HCT116 (cell line): ENCODE measurements at regions not wholly inside any gene's neighbourhood (a gene's known extent, or its start where the extent isn't known, plus 50 kb on each side); places are given as distances from the start of the nearest gene placed in this dataset.

ENCODE experiments used
- ATAC-seq: fragments of 200-7000 bp; cut with Tn5 transposase; 2 replicates; pipeline ENCODE4 v1.9.1; 2020; ENCODE audit warnings: mild to moderate bottlenecking, moderate library complexity
- BruUV-seq: library from RNA; stranded (reverse); fragments of 400-500 nt; replicated peaks from 2 replicates; lab custom pipeline; 2021; lab: Mats Ljungman, UMichigan
- CTCF ChIA-PET: fragments of 300-600 bp; sonication (Branson Sonifier 250); formaldehyde crosslinking; loops from one replicate; lab custom pipeline; 2021; ENCODE audit warnings: antibody characterized with exemption; lab: Charles Lee
- POLR2A ChIA-PET: fragments of 300-600, 350-600 bp; sonication (Branson Sonifier 250); formaldehyde crosslinking; loops from one replicate; lab custom pipeline; 2021; ENCODE audit warnings: antibody characterized with exemption; lab: Charles Lee
- RAD21 ChIA-PET, 2 experiments: fragments of 300-600 bp; sonication (Branson Sonifier 250); formaldehyde crosslinking; loops; one replicate each; lab custom pipeline; 2023; ENCODE audit warnings: low total read pairs in 2 of 2; ENCODE audit not compliant: uncharacterized antibody in 2 of 2, unreplicated experiment in 2 of 2, low non-redundant PET in 1 of 2; lab: Charles Lee
- DNase-seq: peaks from one replicate; pipeline ENCODE4 v3.0.0-alpha.2; 2010; ENCODE audit warnings: low read depth, low spot score
- H2AFZ ChIP-seq: fragments of 200-600 bp; shearing (Covaris generic), sonication (generic); 2 replicates; pipeline ENCODE4 v1.6.1; 2017; ENCODE audit warnings: low read depth, mixed run types, mixed read lengths, antibody characterized with exemption, low read length; ENCODE audit not compliant: poor library complexity, severe bottlenecking
- H3K27ac ChIP-seq: 2 replicates; pipeline ENCODE4 v1.5.1; 2012; ENCODE audit warnings: low read depth, low read length
- H3K27me3 ChIP-seq: fragments of 200-600 bp; sonication (generic); 2 replicates; pipeline ENCODE4 v1.6.1; 2016; ENCODE audit warnings: mixed run types, low read length, mixed read lengths; ENCODE audit not compliant: insufficient read depth
- H3K36me3 ChIP-seq, 2 experiments: fragments of 200-500 bp in 1 of 2; fragments of 200-600 bp in 1 of 2; sonication (Bioruptor generic) in 1 of 2; sonication (generic) in 1 of 2; 2 replicates each; pipeline versions ENCODE4 v1.5.1 to v1.6.1; 2014 to 2016; ENCODE audit warnings: low read length in 2 of 2, inconsistent platforms in 1 of 2, mixed read lengths in 1 of 2, mixed run types in 1 of 2; ENCODE audit not compliant: insufficient read depth in 2 of 2, control insufficient read depth in 1 of 2
- H3K4me1 ChIP-seq, 2 experiments: fragments of 200-600 bp in 1 of 2; sonication (generic) in 1 of 2; 2 replicates each; pipeline versions ENCODE4 v1.5.1 to v1.6.1; 2012 to 2017; ENCODE audit warnings: low read length in 2 of 2, inconsistent platforms in 1 of 2, mild to moderate bottlenecking in 1 of 2, mixed read lengths in 1 of 2, mixed run types in 1 of 2, moderate library complexity in 1 of 2; ENCODE audit not compliant: insufficient read depth in 2 of 2, control insufficient read depth in 1 of 2
- H3K4me2 ChIP-seq: fragments of 200-600 bp; sonication (generic); 2 replicates; pipeline ENCODE4 v1.6.1; 2017; ENCODE audit warnings: mixed run types, low read length, mixed read lengths
- H3K4me3 ChIP-seq, 2 experiments: fragments of 200-600 bp in 1 of 2; sonication (generic) in 1 of 2; replicated peaks in 1 of 2; 2 replicates each; pipeline ENCODE4 v1.5.1; 2011 to 2016; ENCODE audit warnings: low read length in 2 of 2, control low read depth in 1 of 2, low read depth in 1 of 2, mild to moderate bottlenecking in 1 of 2, mixed read lengths in 1 of 2, mixed run types in 1 of 2
- H3K79me2 ChIP-seq: fragments of 200-600 bp; sonication (generic); 2 replicates; pipeline ENCODE4 v1.6.1; 2017; ENCODE audit warnings: mild to moderate bottlenecking, mixed run types, low read length, moderate library complexity, mixed read lengths; ENCODE audit not compliant: insufficient read depth
- H3K9ac ChIP-seq: fragments of 200-600 bp; sonication (generic); 2 replicates; pipeline ENCODE4 v1.6.1; 2016; ENCODE audit warnings: low read length, mixed read lengths
- H3K9me2 ChIP-seq: fragments of 200-600 bp; sonication (generic), shearing (Covaris generic); 2 replicates; pipeline ENCODE4 v1.6.1; 2017; ENCODE audit warnings: mixed run types, mild to moderate bottlenecking, moderate library complexity; ENCODE audit not compliant: insufficient read depth
- H3K9me3 ChIP-seq, 2 experiments: fragments of 200-500 bp in 1 of 2; fragments of 200-600 bp in 1 of 2; sonication (Bioruptor generic) in 1 of 2; sonication (generic) in 1 of 2; 2 replicates each; pipeline ENCODE4 v1.6.1; 2014 to 2017; ENCODE audit warnings: low read length in 2 of 2, mixed read lengths in 2 of 2, inconsistent platforms in 1 of 2, low read depth in 1 of 2, mild to moderate bottlenecking in 1 of 2, mixed run types in 1 of 2, moderate library complexity in 1 of 2; ENCODE audit not compliant: control insufficient read depth in 1 of 2, insufficient read depth in 1 of 2
- H4K20me1 ChIP-seq: fragments of 200-600 bp; sonication (generic), shearing (Covaris generic); 2 replicates; pipeline ENCODE4 v1.6.1; 2017; ENCODE audit warnings: mixed run types, mild to moderate bottlenecking, moderate library complexity; ENCODE audit not compliant: insufficient read depth
- ATF3 ChIP-seq: IDR thresholded peaks from 2 replicates; pipeline ENCODE4 v1.6.1; 2012
- CBX3 ChIP-seq: IDR thresholded peaks from 2 replicates; pipeline ENCODE4 v1.6.1; 2012; ENCODE audit warnings: low read depth
- ELF1 ChIP-seq: IDR thresholded peaks from 2 replicates; pipeline ENCODE4 v1.6.1; 2012; ENCODE audit warnings: low read depth, borderline replicate concordance
- FOSL1 ChIP-seq: IDR thresholded peaks from 2 replicates; pipeline ENCODE4 v1.6.1; 2012; ENCODE audit warnings: low read depth
- MAX ChIP-seq: IDR thresholded peaks from 2 replicates; pipeline ENCODE4 v1.6.1; 2012
- SP1 ChIP-seq: IDR thresholded peaks from 2 replicates; pipeline ENCODE4 v1.6.1; 2012; ENCODE audit warnings: low read depth
- TCF7L2 ChIP-seq: IDR thresholded peaks from 2 replicates; pipeline ENCODE4 v1.7.0; 2011; ENCODE audit warnings: borderline replicate concordance, inconsistent platforms; ENCODE audit not compliant: insufficient read depth, insufficient read length; ENCODE audit errors: extremely low read depth
- YY1 ChIP-seq: IDR thresholded peaks from 2 replicates; pipeline ENCODE4 v1.6.1; 2011; ENCODE audit warnings: low read length, low read depth, moderate library complexity, mild to moderate bottlenecking; ENCODE audit not compliant: insufficient replicate concordance; ENCODE audit errors: extremely low read depth
- ZBTB33 ChIP-seq: IDR thresholded peaks from 2 replicates; pipeline ENCODE4 v1.6.1; 2011; ENCODE audit warnings: mild to moderate bottlenecking, low read length, moderate library complexity; ENCODE audit not compliant: insufficient replicate concordance; ENCODE audit errors: extremely low read depth
- ZFX ChIP-seq: fragments of 450-650 bp; IDR thresholded peaks from 2 replicates; pipeline ENCODE4 v1.6.1; 2017
- intact Hi-C: fragments of 100-400 bp; cut with micrococcal nuclease; formaldehyde crosslinking; loops from 2 replicates; pipeline ENCODE4 v1.10.0; 2022

- H3K4me3 ChIP-seq: no peak overlapping the region
- no peaks in the 10 kb centered on the region for H4K20me1 ChIP-seq
- no peak for DNase-seq
- TF ChIP-seq MAX (no peak), YY1 (no peak), FOSL1 (no peak), ZBTB33 (no peak), ZFX (no peak), ATF3 (no peak), TCF7L2 (no peak), CBX3 (no peak), SP1 (no peak), ELF1 (no peak)
- intact Hi-C loops: no loop called here
- no peaks in the 10 kb centered on the region for H3K27me3 ChIP-seq
- RAD21 ChIA-PET: no interaction called here
- peaks cover 15 to 35% of the 10 kb centered on the region in 2 experiments; a peak in 2 of 4 replicates for H3K9me3 ChIP-seq
- no peaks in the 10 kb centered on the region for H3K9me2 ChIP-seq
- ATAC-seq: no peak
- H3K4me2 ChIP-seq: no peak overlapping the region
- no peaks in the 10 kb centered on the region for H3K4me1 ChIP-seq
- CTCF ChIA-PET: no interaction called here
- no peaks in the 10 kb centered on the region for H3K79me2 ChIP-seq
- H3K36me3 ChIP-seq: no peaks in the 10 kb centered on the region
- H2AFZ ChIP-seq: no peak overlapping the region
- no TSS peak for BruUV-seq
- no peak overlapping the region for H3K9ac ChIP-seq
- POLR2A ChIA-PET: no interaction called here
- no peak overlapping the region for H3K27ac ChIP-seq
Measured at GRCh38 chr14:85054178-85054577, 475.8 kb upstream of the FLRT2 start.
